Rectal smooth muscle tissue (tissue), 1 donor: ENCODE measurements at regions not wholly inside any gene's neighbourhood (a gene's known extent, or its start where the extent isn't known, plus 50 kb on each side); places are given as distances from the start of the nearest gene placed in this dataset.

ENCODE experiments used
- H3K27ac ChIP-seq: one replicate; pipeline ENCODE4 v1.7.0; 2013; ENCODE audit warnings: low read depth, low read length, inconsistent platforms
- H3K27me3 ChIP-seq: one replicate; pipeline ENCODE4 v1.7.0; 2013; ENCODE audit warnings: low read length; ENCODE audit not compliant: control insufficient read depth, insufficient read depth
- H3K36me3 ChIP-seq: one replicate; pipeline ENCODE4 v1.7.0; 2013; ENCODE audit warnings: low read length; ENCODE audit not compliant: control insufficient read depth, insufficient read depth
- H3K4me1 ChIP-seq: one replicate; pipeline ENCODE4 v1.7.0; 2013; ENCODE audit warnings: low read length; ENCODE audit not compliant: control insufficient read depth, insufficient read depth
- H3K4me3 ChIP-seq: one replicate; pipeline ENCODE4 v1.7.0; 2013; ENCODE audit warnings: low read length
- H3K9ac ChIP-seq: one replicate; pipeline ENCODE4 v1.7.0; 2013; ENCODE audit warnings: low read length

DNA sequence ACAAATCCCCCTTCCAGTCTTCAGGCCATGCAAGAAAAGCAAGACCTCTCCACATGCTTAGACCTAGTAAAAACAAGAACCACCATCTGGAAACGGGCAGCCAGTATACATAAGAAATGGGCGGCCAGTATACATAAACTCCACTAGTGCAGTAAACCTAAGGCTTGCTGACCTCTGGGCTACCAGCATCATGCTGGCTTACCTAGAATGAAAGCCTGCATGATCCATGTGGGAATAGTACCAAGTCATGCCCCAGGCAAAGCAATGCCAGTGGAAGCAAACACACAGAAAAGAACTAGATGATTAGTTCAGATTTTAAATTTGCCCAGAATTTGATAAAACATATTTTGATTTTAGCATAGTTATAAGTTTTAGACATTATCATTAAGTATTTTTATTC, 1346.4 kb downstream of the EFNA5 start:
- Histone ChIP-seq H3K4me3 (no peak overlapping the region), H3K9ac (no peak overlapping the region), H3K36me3 (no peaks in the 10 kb centered on the region), H3K4me1 (no peaks in the 10 kb centered on the region), H3K27ac (no peak overlapping the region), H3K27me3 (no peaks in the 10 kb centered on the region)

DNA sequence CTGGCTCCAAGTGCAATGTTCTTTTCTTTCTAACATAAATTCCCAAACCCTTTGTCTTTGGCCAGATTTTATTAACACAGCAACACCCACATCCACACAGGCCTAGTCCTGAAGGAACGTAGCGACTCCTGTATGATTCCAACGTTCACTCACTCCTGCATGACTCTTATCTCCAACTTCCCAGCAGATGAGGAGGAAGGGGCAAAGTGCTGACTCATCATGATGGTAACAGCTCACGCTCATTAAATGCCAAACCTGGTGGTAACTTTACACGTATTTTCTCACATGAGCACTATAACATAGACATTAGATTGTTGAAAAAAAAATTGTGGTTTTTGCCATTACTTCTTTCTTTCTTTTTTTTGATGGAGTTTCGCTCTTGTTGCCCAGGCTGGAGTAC, 1349.5 kb downstream of the EFNA5 start:
- Histone ChIP-seq H3K4me1 (no peaks in the 10 kb centered on the region), H3K27ac (no peak overlapping the region), H3K9ac (no peak overlapping the region), H3K27me3 (no peaks in the 10 kb centered on the region), H3K4me3 (no peak overlapping the region), H3K36me3 (no peaks in the 10 kb centered on the region)

DNA sequence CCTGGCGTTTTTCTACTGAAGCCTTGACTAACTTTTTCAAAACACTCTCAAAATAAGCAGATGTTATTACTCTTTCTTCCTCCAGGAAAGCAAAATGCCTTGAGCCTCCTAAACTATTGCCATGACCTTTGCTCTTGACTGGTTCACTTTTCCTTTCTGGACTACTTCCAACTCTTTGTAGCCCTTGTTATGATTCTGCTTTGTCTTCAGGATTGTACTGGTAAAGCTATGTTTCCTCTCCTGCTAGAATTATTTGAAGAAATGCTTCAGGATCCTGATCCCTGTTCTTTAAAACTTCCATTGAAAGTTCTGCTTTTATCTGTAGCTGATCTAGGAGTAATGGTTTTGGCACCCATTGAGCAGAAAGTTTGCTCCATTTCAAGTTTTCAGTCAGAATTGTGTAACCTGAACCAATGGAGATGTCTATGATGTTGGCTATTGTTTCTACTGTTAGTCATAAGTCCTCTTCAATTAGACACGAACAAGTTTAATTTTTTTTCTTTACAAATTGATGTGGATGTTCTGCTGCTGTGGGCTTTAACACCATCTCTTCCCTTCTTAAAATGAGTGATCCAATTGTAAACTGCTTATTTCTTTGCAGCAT, 1356.4 kb downstream of the EFNA5 start:
- no peak overlapping the region for H3K4me3 ChIP-seq
- H3K9ac ChIP-seq: no peak overlapping the region
- no peaks in the 10 kb centered on the region for H3K4me1 ChIP-seq

GRCh38 chr5:106312360-106312759, 1358.4 kb downstream of the EFNA5 start:
- H3K4me1 ChIP-seq: no peaks in the 10 kb centered on the region
- no peak overlapping the region for H3K4me3 ChIP-seq
- no peaks in the 10 kb centered on the region for H3K36me3 ChIP-seq
- H3K9ac ChIP-seq: no peak overlapping the region
- no peak overlapping the region for H3K27ac ChIP-seq
- H3K27me3 ChIP-seq: no peaks in the 10 kb centered on the region

More for the DNA sequence above, 1356.4 kb downstream of the EFNA5 start:
- Histone ChIP-seq H3K27me3 (no peaks in the 10 kb centered on the region), H3K36me3 (no peaks in the 10 kb centered on the region), H3K27ac (no peak overlapping the region)

DNA sequence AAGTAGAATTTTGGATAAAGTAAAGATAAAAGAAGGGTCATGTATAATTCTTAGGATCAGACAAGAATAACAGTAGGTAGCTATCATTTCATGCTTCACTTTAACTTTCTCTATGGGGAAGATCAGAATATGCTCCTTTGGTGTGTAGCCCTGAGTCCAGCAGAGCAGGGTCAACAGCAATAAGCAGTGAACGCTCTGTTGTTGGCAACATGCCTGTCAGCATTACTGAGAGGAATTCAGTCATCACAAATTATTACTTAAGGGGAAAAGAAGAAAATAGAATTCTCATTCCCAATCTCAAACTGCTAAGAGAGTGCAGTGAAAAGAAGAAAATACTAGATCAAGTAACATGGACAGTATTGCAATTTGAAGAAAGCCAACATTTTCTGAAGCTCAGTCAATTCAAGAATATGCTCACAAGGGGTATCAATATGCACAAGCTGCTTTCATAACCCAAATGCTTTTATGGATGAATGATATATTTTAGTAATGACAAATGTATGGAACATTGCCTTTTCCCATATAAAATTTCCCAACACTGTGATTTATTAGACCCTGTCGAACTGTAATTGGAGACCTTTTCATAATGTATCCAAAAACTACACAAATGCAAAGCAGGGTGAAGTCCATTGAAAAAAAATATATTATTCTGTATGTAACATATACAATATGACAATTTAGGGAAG, 1359.4 kb downstream of the EFNA5 start:
- no peaks in the 10 kb centered on the region for H3K27me3 ChIP-seq
- H3K4me3 ChIP-seq: no peak overlapping the region
- no peaks in the 10 kb centered on the region for H3K36me3 ChIP-seq
- no peak overlapping the region for H3K27ac ChIP-seq
- no peaks in the 10 kb centered on the region for H3K4me1 ChIP-seq
- no peak overlapping the region for H3K9ac ChIP-seq

GRCh38 chr5:106307265-106307664, 1363.5 kb downstream of the EFNA5 start:
- H3K9ac ChIP-seq: no peak overlapping the region

GRCh38 chr5:106306313-106307028, 1364.3 kb downstream of the EFNA5 start:
- Histone ChIP-seq H3K36me3 (no peaks in the 10 kb centered on the region), H3K27me3 (no peaks in the 10 kb centered on the region), H3K27ac (no peak overlapping the region), H3K4me1 (no peaks in the 10 kb centered on the region), H3K9ac (no peak overlapping the region), H3K4me3 (no peak overlapping the region)

More at GRCh38 chr5:106307265-106307664, 1363.5 kb downstream of the EFNA5 start:
- H3K4me1 ChIP-seq: no peaks in the 10 kb centered on the region
- H3K27me3 ChIP-seq: no peaks in the 10 kb centered on the region
- H3K4me3 ChIP-seq: no peak overlapping the region
- H3K27ac ChIP-seq: no peak overlapping the region
- H3K36me3 ChIP-seq: no peaks in the 10 kb centered on the region

DNA sequence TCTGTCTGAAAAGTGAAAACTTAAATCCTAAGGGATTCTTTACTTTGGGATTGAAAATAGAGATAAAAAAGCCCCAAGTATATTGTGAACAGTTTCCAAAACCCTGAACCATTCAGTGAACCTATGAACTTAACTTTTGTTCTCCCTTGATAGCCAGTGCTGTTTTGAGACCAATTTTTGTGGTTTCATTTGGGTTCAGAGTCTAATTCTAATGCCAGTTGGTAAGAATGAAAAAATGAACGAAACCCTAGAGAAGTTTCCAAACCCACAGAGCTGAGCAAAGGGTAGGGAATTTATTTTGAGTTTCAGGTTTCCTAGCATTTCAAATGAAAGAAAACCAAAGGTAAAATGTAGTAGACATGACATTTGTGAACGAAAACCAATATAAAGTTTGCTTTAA, 1366.8 kb downstream of the EFNA5 start:
- no peak overlapping the region for H3K4me3 ChIP-seq
- H3K27ac ChIP-seq: no peak overlapping the region
- H3K4me1 ChIP-seq: no peaks in the 10 kb centered on the region
- no peaks in the 10 kb centered on the region for H3K27me3 ChIP-seq
- no peak overlapping the region for H3K9ac ChIP-seq
- no peaks in the 10 kb centered on the region for H3K36me3 ChIP-seq

- Histone ChIP-seq H3K27me3 (no peaks in the 10 kb centered on the region), H3K4me3 (no peak overlapping the region), H3K27ac (no peak overlapping the region), H3K9ac (no peak overlapping the region), H3K4me1 (no peaks in the 10 kb centered on the region), H3K36me3 (no peaks in the 10 kb centered on the region)
These were observed 1378.1 kb downstream of the EFNA5 start for GRCh38 chr5:106292654-106293053.

GRCh38 chr5:106290841-106291240, 1379.9 kb downstream of the EFNA5 start:
- no peak overlapping the region for H3K27ac ChIP-seq
- H3K27me3 ChIP-seq: no peaks in the 10 kb centered on the region
- no peak overlapping the region for H3K9ac ChIP-seq
- no peak overlapping the region for H3K4me3 ChIP-seq
- no peaks in the 10 kb centered on the region for H3K36me3 ChIP-seq
- H3K4me1 ChIP-seq: no peaks in the 10 kb centered on the region

- no peaks in the 10 kb centered on the region for H3K27me3 ChIP-seq
- no peaks in the 10 kb centered on the region for H3K4me1 ChIP-seq
- no peaks in the 10 kb centered on the region for H3K36me3 ChIP-seq
- no peak overlapping the region for H3K9ac ChIP-seq
- H3K27ac ChIP-seq: no peak overlapping the region
- no peak overlapping the region for H3K4me3 ChIP-seq
These were observed 1381.8 kb downstream of the EFNA5 start for GRCh38 chr5:106288979-106289378.

DNA sequence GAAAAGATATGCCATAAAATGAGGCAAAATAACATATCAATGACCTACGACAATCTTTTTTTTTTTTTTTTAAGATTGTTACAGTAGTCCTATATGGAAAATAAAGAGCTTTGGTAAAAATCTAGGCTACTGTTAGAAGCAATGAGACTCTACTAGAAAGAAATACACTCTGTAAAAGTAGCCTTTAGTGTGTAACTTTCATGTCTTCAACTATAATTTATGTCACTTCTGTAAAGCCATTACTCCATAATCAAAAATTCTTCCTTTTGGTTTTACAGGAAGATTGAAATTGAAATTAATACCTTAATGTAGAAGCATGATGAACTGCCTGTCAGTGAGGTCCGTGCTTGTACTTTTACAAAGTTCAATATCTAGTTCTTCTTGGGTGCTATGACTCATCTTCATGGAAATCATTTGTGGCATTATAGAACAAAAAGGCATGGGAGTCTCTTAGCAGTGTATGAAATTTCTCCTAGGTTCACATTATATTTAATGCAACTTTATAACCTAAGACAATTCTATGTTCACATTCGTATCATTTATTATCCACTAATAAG, 1393.1 kb downstream of the EFNA5 start:
- Histone ChIP-seq H3K4me3 (no peak overlapping the region), H3K36me3 (no peaks in the 10 kb centered on the region), H3K4me1 (no peaks in the 10 kb centered on the region), H3K27ac (no peak overlapping the region), H3K9ac (no peak overlapping the region), H3K27me3 (no peaks in the 10 kb centered on the region)
